Anterior cingulate cortex (tissue), 58 donors: ENCODE measurements at regions not wholly inside any gene's neighbourhood (a gene's known extent, or its start where the extent isn't known, plus 50 kb on each side); places are given as distances from the start of the nearest gene placed in this dataset.
A peak's percentile ranks its signal among the peaks of the same experiment; 100 is the strongest.

Experiments
- DNase-seq, 58 donors: peaks; one replicate each; lab custom pipeline; 2025; lab: John Stamatoyannopoulos, UW

- DNase-seq, result no peak
These were observed 293.7 kb downstream of the TLE1 start for GRCh38 chr9:81395676-81396054.

GRCh38 chr9:81394881-81395675 lies 294.3 kb downstream of the TLE1 start:
- DNase-seq, result peak in 3 of 58 donors; percentile 6 to 38 (median 27)

- DNase-seq, result no peak
These were observed 295.1 kb downstream of the TLE1 start for GRCh38 chr9:81393985-81394811.

- DNase-seq, result no peak
These were observed 297.9 kb downstream of the TLE1 start for GRCh38 chr9:81391457-81391825.

- no peak for DNase-seq
These were observed 298.4 kb downstream of the TLE1 start for GRCh38 chr9:81390792-81391456.

GRCh38 chr9:81389569-81389993 lies 299.8 kb downstream of the TLE1 start:
- no peak for DNase-seq

GRCh38 chr9:81388831-81389230 lies 300.5 kb downstream of the TLE1 start:
- DNase-seq, result no peak

GRCh38 chr9:81387360-81388106 lies 301.8 kb downstream of the TLE1 start:
- DNase-seq, result no peak

GRCh38 chr9:81384911-81385310 lies 304.4 kb downstream of the TLE1 start:
- DNase-seq, result no peak

- DNase-seq, result no peak
These were observed 307.1 kb downstream of the TLE1 start for GRCh38 chr9:81382281-81382680.

GRCh38 chr9:81381694-81382093 lies 307.7 kb downstream of the TLE1 start:
- DNase-seq, result no peak

- DNase-seq, result no peak
These were observed 308.6 kb downstream of the TLE1 start for GRCh38 chr9:81380504-81381359.

GRCh38 chr9:81379655-81380054 lies 309.7 kb downstream of the TLE1 start:
- DNase-seq, result no peak

- DNase-seq, result no peak
These were observed 311.4 kb downstream of the TLE1 start for GRCh38 chr9:81377921-81378320.

- no peak for DNase-seq
These were observed 312.0 kb downstream of the TLE1 start for GRCh38 chr9:81377320-81377719.

- DNase-seq, result no peak
These were observed 313.9 kb downstream of the TLE1 start for GRCh38 chr9:81375187-81376100.

GRCh38 chr9:81374459-81375186 lies 314.7 kb downstream of the TLE1 start:
- DNase-seq, result no peak

- no peak for DNase-seq
These were observed 316.1 kb downstream of the TLE1 start for GRCh38 chr9:81373294-81373693.
